D341Med (cell line): ENCODE measurements at regions not wholly inside any gene's neighbourhood (a gene's known extent, or its start where the extent isn't known, plus 50 kb on each side); places are given as distances from the start of the nearest gene placed in this dataset.

Experiments
- DNase-seq: peaks from one replicate; pipeline ENCODE4 v3.0.0; 2012; ENCODE audit warnings: low spot score

- peak; percentile 43 for DNase-seq
These were observed 137.4 kb downstream of the CEP135 start for GRCh38 chr4:56086073-56086541.

GRCh38 chr4:56085275-56085674 is 136.5 kb downstream of the CEP135 start:
- DNase-seq = no peak

GRCh38 chr4:56084851-56085250 is 136.1 kb downstream of the CEP135 start:
- no peak for DNase-seq
